Inflammatory macrophage (primary cell): ENCODE measurements at regions not wholly inside any gene's neighbourhood (a gene's known extent, or its start where the extent isn't known, plus 50 kb on each side); places are given as distances from the start of the nearest gene placed in this dataset.
A peak's percentile ranks its signal among the peaks of the same experiment; 100 is the strongest.

Experiments
- DNase-seq, 2 donors: peaks; one replicate each; pipeline ENCODE4 v3.0.0-alpha.2; 2020 to 2022

DNA sequence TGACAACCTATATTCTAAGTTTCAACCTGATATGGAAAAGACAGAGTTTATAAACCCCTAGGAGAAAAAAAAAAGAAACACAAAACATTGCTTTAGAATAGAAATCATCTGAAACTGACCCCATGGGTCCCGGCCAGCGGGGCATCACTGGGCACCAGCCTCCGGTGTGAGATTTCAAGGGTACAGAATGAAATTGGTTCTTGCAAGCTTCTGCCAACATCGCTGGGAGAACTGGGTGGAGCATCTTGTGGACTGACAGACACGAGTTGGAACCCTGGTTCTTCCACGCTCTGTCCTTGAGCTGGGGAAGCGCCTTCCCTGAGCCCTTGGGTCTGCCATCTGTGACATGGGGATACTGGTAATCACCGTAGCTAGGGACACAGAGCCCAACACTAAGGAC, 173.6 kb downstream of the PHETA1 start:
- DNase-seq = no peak

DNA sequence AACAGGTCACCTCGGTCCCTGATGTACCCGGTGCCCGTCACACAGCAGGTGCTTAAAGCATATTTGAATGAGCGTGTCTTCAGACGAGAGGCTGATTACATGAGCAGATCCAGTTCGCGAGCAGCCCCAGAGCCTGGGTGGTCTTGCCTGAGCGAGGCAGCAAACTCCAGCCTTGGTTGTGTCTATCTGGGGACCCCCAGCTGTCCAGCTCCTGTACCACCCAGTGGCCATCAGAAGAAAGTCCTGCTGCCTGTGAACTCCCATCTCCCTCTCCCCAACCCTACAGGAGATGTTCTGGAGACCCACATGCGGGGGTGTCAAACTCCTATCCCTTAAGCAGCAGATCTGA, 174.2 kb downstream of the PHETA1 start:
- DNase-seq = no peak

DNA sequence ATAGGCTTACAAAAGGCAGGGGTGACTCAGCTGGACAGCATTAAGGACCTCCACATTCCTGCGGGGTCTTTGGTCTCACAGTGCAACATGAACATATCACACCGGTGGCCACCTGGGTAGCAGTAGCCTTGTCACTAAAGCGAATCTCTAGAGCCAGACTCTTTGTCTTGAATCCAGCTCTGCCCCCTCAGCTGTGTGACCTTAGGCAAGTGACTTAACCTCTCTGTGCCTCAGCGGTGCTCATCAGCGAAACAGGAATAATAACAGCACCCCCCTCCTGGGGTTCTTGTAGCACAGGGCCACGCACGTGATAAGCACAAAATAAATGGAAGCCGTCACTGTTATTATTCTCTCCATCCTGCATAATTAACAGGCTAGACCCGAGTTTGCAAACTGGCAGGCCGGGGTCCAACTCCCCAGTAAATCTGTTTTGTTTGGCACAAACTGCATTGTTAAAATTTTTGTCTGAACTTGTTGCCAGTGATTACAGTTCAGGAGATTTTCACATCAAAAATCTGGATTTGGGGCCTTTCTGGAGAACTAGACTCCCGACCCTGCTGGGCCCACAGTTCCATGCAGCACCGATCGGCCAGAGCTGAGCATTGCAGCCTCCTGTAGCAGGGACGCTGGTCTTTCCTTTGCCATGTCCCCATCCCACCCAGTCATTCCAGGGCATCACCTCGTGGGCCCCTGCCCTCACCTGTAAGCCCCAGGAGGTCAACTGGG, 174.8 kb downstream of the PHETA1 start:
- DNase-seq = no peak

DNA sequence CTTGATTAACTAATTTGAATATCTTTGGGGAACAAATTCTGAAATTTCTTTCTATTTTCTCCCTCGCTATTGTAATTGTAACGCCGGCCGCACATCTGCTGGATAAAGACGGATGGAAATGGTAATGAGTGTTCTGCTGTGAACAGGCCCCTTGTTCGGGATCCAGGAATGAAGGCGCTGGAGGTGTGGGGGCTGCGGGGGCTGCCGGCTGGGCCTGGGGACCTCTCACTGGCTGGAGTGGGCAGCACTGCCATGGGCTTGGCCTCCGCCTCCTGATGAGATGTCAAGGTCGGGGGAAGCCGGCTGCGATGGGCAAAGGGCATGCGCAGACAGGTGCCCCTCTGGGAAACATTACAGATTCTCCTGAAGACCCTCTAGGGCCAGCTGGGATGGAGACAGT, 175.4 kb downstream of the PHETA1 start:
- DNase-seq = no peak

DNA sequence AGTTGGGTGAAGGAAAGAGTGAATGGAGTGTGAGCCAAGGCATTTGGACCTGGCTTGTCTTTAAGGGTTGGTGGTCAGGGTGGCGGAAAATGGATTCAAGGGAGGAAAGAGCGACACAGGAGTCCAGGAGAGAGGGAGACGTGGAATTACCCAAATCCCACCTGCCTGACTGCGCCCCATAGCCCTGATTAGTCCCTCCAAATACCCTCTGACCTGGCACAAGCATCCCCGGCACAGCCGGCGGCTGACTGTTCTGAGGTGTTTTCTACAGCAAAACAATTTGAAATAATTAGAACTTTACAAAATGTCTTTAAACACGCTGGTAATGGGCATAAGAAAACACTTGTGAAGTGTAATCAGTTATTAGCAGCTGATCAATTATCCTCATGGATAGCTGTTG, 175.8 kb downstream of the PHETA1 start:
- no peak for DNase-seq

DNA sequence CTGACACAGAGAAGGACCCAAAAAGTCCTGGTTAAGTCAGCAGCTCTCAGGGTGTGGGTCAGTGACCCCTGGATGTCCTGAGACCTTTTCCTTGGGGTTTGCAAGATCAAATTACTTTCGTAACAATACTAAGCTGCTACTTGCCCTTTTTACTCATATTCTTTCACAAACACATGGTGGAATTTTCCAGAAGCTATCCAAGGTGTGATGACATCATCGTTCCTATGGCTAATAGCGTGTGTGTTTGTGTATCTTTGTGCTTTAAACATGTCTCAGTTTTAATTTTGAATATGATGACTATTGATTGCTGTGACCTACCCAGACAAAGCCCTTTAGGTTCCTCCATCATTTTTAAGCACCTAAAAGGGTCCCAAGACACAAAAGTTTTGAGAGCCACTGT, 176.2 kb downstream of the PHETA1 start:
- no peak for DNase-seq

DNA sequence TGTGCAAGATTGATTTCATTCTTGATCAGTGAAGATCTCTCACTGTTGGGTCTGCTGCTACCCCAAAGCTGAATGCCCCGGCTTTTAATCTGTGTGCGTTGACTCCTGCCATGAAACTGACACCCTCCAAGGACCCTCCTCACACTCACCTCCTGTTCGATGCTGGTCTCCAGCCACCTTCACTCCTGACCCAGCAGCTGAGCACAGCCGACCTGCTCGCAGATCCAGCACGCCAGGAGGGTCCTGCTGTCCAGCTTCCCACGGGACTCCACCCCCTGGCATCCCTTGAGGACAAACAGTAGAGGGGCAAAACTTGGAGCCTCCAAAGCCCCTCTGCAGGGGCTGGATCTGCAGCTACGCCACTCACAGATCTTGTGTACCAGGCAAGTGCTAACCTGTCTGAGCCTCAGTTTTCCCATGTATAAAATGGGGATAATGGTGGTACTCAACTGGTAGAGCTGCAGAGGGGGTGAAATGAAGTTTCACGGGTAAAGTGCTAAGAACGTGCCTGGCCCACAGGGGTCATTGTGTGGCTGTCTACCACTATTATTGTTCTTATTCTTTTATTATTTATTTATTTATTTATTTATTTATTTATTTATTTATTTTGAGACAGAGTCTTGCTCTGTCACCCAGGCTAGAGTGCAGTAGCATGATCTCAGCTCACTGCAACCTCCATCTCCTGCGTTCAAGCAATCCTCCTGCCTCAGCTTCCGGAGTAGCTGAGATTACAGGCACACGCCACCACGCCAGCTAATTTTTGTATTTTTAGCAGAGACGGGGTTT, 178.0 kb downstream of the PHETA1 start:
- DNase-seq = no peak

DNA sequence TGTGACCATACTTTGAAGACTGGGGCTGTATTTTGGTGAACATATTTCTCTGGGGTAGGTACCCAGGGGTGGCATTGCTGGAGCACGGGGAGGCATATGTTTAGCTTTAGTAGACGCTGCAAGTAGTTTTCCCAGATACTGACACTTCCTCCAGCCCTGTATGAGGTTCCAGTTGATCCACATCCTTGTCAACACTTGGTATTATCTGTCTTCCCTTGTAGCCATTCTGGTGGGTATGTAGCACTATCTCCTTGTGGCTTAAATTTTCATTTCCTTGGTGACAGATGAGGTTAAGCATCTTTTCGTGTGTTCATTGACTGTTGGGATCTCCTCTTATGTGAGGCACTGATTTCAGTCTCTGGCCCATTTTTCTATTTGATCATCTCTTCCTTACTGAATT, 179.1 kb downstream of the PHETA1 start:
- DNase-seq = no peak

DNA sequence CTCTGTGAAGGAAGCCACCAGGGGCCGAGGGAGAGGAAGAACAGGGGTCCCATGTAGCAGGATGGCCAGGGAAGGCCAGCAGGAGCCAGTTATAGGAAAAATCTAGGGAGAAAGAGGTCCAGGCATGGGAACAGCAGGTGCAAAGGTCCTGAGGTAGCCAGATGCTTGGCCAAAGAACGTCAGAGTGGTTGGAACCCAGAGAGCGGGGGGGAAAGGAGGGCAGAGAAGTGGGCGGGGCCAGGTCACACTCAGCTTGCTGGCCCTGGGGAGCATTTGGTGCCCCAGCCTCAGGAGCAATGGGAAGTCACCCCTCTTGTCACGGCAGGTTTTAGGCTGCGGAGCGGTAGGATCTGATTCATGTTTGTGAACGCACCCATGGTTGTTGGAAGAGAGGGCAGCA, 180.5 kb downstream of the PHETA1 start:
- DNase-seq = no peak

DNA sequence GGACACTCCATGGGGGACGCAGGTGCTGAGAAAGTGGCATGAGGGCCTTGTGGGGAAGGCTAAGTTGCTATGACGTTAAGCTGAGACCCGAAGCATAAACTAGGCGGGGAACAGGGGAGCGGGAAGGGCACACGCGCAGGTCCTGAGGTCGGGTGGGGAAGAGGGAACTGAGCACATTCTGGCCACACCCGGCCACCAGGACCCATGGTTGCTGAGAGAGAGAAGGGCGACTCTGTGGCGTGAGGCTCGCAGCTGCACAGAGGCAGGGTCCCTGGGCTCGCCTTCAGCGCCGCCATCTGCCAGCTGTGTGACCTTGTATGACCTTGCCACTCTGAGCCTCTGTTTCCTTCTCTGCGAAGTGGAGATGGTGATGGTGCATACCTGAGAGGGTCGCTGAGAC, 182.5 kb downstream of the PHETA1 start:
- peak; percentile 20 to 35 for DNase-seq

DNA sequence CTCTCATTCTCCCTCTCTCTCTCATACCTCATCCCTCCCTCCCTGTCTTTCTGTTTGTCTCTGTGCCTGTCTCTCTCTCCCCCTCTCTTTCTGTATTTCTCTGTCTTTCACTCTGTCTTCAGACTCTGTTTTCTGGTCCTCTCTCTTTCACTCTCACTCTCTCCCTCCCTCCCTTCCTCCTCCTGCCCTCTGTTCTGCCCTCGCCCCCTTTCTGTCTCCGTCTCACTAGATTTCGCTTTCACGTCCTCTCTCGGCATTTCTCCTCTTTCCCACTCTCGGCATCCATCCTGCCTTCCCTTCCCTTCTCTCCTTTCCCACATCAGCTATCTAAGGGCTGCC, 183.0 kb downstream of the PHETA1 start:
- DNase-seq = no peak

DNA sequence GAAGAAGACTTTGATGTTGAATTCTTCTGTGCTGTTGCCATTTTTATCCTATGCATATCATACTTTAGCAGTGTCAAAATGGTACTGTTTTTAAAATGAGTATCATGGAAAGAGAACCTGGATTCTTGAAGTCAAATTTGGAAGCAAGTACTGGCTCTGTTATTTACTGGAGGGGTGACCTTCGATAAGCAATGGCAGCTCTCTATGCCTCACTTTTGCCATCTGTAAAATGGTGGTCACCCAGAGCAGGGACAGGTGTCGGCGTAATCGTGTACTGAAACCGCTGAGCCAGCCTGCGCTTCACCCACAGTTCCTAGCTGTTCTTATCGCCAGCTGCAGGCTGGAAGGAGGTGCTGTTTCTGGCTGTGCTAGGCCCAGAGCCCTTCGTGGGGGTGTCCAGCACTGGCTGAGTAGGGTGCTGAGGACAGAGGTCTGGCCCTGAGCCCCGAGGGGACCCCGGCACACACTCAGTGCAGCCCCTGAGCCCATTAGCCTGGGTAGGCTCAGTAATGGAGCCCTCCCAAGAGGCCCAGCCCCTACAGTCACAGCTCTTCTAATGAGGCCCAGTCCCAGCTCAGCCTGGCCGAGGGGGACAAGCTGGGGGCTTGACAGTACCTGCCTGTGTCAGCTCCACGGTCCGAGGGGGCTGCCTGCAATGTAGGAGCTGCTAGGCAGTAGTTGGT, 183.5 kb downstream of the PHETA1 start:
- DNase-seq = no peak

DNA sequence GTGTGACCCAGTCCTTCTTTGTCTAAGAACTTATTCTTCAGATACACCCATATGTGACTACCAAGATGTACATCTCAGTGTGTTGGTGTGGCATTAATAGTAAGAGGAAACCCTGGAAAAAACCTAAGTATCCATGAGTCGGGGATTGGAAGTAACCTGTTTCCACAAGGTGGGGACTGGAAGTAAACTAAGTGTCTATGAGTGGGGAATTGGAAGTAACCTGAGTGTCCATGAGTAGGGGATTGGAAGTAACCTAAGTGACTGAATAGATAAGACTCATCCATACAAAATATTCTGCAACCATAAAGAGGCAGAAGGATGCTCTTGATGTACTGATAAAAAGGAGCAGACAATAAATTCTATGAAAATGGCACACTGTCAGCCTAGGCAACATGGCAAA, 184.7 kb downstream of the PHETA1 start:
- DNase-seq = no peak

DNA sequence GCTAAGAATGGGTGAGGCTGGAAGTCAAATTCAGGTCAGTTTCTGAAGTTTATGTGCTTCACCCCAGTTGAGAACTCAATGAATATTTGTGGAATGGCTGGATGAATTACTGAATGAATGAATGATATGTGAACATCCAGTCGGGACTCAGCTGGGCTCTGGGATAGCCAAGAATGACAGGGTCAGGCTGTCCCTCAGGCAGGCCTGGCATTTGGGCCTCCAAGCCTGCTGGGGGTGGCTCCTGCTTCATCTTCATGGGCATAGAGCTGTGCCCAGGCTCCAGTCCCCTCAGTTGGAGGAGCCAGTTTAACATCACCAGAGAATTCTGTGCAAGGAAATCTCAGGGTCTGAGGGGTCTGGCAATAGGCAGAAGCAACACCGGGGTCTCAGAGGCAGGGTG, 185.8 kb downstream of the PHETA1 start:
- no peak for DNase-seq

DNA sequence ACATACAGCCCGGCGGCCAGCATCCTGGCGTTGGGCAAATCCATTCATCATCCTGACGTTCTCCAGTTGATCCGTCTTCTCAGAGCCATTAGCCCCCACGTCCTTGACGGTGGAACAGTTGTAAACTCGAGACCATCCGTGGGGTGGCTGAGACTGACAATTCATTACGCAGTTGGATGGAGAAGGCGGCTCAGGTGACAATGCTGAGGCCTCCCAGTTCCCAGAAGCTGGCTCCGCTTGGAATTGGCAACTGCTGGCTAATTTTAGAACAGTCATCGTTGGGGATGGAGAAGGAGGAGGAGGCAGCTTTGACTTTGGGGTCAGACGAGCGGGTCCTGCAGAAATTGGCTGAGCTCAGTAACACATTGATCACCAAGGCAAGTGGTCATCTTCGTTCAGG, 186.5 kb downstream of the PHETA1 start:
- DNase-seq = no peak

DNA sequence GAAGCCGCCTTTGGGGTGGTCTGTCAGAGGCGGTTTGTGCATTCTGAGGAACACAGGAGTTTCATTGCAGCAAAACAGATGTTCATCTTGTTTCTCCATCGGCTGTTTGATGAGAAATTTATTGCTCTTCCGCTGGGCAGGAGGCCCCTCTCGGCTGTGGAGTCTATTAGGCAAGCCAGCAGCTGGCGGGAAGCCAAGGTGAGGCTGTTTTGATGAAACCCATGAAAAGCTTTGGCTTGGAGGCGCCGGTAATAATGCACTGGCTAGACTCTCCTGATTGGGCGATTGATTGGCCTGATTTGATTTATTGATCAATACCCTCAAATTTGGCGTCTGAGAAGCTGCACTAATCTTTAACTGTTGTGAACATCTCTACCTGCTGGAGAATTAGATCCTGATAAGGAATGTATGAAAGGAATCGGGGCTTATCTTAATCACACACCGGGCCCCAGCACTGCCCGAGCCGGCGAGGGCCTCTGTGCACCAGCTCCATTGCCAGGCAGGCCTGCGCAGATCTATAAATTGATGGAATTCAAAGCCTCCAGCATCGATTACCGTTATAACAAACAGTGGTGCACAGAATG, 187.7 kb downstream of the PHETA1 start:
- peak; percentile 57 to 68 for DNase-seq

DNA sequence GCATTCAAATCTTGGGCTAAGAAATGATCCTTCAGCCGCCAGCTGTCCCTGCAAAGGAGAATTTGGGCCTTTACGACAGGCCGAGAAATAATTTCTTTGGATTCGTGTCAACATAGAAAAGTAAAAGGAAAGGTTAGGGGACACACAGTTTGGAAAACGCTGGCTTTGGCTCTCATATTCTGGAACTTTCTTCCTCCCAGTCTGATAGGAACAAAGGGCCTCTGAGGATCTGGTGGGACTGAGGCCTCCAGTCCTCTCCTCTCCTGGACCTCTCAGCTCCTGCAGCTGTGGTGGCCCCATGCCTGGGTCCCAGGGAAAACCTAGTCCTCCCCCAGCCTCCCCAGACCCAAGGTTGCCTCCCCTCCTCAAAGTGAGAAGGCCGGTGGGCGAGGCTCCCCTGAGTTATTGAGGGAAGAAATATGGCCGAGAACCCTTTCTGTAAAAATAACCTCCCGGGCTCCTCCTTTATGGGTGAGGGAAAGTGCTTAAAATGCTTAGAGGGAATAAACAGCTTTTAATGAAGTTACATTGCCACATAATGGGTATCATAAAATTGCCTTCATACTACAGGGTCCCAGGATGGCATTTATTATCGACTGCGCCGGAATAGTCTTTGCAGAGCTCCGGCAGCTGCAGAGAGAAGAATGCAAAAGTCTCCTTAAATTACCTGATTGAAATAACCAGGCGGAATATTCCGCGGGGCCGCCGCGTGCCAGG, 188.3 kb downstream of the PHETA1 start:
- no peak for DNase-seq

DNA sequence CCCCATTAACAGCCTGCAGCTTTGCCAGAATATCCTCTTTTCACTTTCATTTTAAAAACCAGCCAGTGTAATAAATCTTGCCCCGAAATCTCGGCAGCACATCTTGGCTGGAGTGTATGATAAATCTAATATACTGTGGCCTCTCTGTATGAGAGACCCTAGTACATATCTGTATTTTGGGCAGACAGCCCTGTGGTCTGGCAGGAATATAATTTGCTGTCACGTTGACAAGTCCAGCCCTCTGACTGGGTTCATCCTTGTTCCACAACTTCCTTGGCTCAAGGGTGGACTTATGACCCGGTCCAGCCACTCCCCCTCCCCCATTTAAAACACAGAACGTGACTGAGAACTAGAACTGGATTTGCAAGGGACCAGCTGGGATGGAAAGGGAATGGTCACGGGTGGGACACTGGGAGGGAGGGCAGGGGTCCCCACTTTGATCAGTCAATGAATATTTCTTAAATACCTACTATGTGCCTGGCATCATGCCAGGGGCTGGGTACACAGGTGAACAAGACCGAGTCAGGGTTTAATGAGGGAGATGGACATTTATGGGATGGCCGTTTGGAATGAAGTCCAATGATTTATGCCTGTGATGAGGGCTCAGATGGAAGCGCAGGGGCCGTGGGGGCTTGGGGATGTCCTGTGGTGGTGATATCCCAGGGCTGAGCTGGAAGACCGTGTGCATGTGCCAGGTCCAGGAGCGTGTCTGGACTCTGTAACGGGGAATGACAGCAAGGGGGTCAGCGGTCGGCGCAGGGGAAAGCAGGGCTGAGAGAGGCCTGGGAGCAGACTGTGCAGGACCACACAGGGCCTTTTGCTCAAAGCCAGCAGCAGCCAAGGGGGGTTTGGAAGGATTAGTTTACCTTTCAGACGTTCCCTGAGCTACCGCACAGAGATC, 190.5 kb downstream of the PHETA1 start:
- no peak for DNase-seq

DNA sequence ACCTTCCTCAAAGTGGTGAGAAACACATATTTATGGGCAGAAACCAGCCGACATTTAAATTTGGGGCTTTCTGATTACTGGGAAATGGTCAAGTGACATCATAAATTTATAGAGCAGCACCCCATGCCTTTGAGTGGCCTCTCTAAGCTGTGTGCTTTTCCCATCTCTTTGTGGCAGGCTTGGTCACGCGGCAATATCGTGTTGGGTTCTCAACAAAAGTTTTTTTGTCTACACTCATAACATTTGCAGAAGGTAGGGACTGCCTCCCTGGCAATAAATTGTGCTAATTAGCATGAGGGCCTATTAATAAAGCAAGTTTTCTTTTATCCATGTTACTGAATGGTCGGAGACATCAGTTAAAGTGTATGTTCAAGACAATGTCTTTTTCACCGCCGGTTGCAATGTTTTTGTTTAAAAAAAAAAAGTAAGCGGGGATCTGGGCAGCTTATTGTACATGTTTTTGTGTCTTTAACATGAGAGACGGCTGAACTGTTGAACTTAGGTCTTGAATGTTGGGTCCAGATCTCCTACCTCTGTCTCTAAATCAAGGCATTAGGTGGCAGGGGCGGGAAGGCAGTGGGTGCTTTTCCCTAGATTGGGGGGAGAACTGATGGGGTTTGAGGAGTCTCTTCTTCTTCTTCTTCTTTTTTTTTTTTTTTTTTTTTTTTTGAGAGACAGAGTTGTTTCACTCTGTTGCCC, 193.3 kb downstream of the PHETA1 start:
- DNase-seq = peak; percentile 31 to 51

DNA sequence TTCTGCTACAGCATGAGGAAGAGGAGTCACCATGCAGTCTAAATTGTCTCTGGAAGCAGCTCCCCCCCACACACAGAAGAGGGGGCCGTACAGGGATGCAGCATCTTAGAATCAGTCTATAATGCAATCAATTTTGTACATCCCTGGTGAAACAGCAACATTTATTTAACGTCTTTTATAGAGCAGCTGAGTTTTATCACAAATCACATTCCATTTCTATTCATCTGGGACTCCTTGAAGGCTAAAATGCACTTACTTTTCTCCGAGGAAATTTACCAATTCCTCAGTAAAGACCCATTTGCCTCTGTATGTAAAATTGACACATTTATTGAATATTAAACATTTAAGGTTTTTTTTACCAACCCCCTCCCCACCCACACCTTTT, 193.9 kb downstream of the PHETA1 start:
- no peak for DNase-seq

DNA sequence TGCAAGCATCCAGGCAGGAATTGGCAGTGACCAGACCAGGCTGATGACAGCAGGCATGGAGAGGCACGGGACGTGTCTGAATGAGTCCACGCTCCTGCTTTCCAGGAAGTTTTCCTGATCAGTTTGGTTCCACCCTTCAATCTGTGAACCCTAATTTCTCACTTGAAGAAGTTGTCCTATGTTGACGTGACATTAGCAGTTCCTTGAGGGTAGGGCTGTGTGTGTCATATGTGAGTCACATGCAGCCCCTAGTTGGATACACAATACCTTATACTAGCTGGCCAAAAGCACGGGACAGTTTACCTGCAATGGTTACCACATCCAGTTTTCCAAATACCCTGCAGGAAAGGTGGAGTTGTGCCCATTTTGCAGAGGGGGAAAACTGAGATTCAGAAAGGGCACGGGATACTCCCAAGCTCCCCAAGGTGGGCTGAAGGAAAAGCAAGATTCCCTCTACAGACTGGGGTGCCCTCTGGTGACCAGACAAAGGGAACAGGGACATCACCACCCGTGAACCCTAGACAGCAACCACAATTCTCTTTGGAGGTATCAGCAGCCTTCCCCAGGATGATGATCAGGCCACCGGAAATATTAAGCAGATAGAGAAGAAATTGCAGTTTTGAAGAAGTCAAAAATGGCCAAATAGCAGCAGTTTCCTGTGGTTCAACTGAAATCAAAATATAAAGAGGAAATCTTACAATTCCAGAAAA, 194.5 kb downstream of the PHETA1 start:
- peak; percentile 70 to 78 for DNase-seq
